Body of pancreas (tissue), 4 donors: ENCODE measurements at regions not wholly inside any gene's neighbourhood (a gene's known extent, or its start where the extent isn't known, plus 50 kb on each side); places are given as distances from the start of the nearest gene placed in this dataset.

ENCODE experiments used
- POLR2A ChIP-seq, 3 donors: fragments of 450-650 bp; IDR thresholded peaks; one replicate each; pipeline ENCODE4 v1.6.1; 2016; ENCODE audit warnings: antibody characterized with exemption in 3 of 3, mild to moderate bottlenecking in 2 of 3
- TF ChIP-seq, protein P1 (sequence below), 7 experiments: fragments of 450-650 bp in 4 of 7; fragments of 200-600 bp in 3 of 7; sonication (generic) in 3 of 7; IDR thresholded peaks; one replicate each; pipeline ENCODE4 v1.5.1; 2016 to 2019; ENCODE audit warnings: antibody characterized with exemption in 7 of 7

GRCh38 chr18:38751898-38752297, 1186.3 kb upstream of the CELF4 start:
- TF ChIP-seq, protein P1, sequence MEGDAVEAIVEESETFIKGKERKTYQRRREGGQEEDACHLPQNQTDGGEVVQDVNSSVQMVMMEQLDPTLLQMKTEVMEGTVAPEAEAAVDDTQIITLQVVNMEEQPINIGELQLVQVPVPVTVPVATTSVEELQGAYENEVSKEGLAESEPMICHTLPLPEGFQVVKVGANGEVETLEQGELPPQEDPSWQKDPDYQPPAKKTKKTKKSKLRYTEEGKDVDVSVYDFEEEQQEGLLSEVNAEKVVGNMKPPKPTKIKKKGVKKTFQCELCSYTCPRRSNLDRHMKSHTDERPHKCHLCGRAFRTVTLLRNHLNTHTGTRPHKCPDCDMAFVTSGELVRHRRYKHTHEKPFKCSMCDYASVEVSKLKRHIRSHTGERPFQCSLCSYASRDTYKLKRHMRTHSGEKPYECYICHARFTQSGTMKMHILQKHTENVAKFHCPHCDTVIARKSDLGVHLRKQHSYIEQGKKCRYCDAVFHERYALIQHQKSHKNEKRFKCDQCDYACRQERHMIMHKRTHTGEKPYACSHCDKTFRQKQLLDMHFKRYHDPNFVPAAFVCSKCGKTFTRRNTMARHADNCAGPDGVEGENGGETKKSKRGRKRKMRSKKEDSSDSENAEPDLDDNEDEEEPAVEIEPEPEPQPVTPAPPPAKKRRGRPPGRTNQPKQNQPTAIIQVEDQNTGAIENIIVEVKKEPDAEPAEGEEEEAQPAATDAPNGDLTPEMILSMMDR (IDR thresholded peaks at IDR 0.05), result no peak
- TF ChIP-seq POLR2A (IDR thresholded peaks at IDR 0.05), result no peak
